Sigmoid colon (tissue), 6 donors: ENCODE measurements at regions not wholly inside any gene's neighbourhood (a gene's known extent, or its start where the extent isn't known, plus 50 kb on each side); places are given as distances from the start of the nearest gene placed in this dataset.

ENCODE experiments used
- DNase-seq: peaks from one replicate; pipeline ENCODE4 v3.0.0-alpha.2; 2019
- H3K27ac ChIP-seq, 4 donors: fragments of 200-600 bp; sonication (generic); one replicate each; pipeline ENCODE4 v1.5.1; 2016 to 2019; ENCODE audit warnings: mild to moderate bottlenecking in 1 of 4
- H3K27me3 ChIP-seq, 3 donors: fragments of 200-600 bp; sonication (generic); one replicate each; pipeline ENCODE4 v1.5.1; 2019; ENCODE audit warnings: mild to moderate bottlenecking in 1 of 3
- H3K36me3 ChIP-seq, 4 donors: fragments of 200-600 bp; sonication (generic); one replicate each; pipeline ENCODE4 v1.5.1; 2016 to 2019
- H3K4me1 ChIP-seq, 4 donors: fragments of 200-600 bp; sonication (generic); one replicate each; pipeline ENCODE4 v1.5.1; 2017 to 2019
- H3K4me3 ChIP-seq, 4 donors: fragments of 200-600 bp; sonication (generic); one replicate each; pipeline ENCODE4 v1.5.1; 2017 to 2019; ENCODE audit warnings: mild to moderate bottlenecking in 2 of 4, moderate library complexity in 1 of 4
- H3K9me3 ChIP-seq, 4 donors: fragments of 200-600 bp in 3 of 4; sonication (generic) in 3 of 4; one replicate each; pipeline versions ENCODE4 v1.5.1 to v1.6.1; 2013 to 2019
- CTCF ChIP-seq, 4 experiments: fragments of 450-650 bp in 3 of 4; fragments of 200-600 bp in 1 of 4; IDR thresholded peaks; one replicate each; pipeline ENCODE4 v1.5.1; 2016 to 2019; ENCODE audit warnings: antibody characterized with exemption in 4 of 4, mild to moderate bottlenecking in 3 of 4, moderate library complexity in 2 of 4
- EP300 ChIP-seq, 4 donors: sonication (generic); formaldehyde crosslinking; IDR thresholded peaks; one replicate each; pipeline ENCODE4 v1.6.1; 2017; ENCODE audit warnings: antibody characterized with exemption in 4 of 4
- POLR2A ChIP-seq, 2 donors: fragments of 450-650 bp; IDR thresholded peaks; one replicate each; pipeline ENCODE4 v1.6.1; 2016; ENCODE audit warnings: antibody characterized with exemption in 2 of 2, mild to moderate bottlenecking in 2 of 2, moderate library complexity in 2 of 2
- POLR2AphosphoS5 ChIP-seq, 4 donors: sonication (generic); formaldehyde crosslinking; IDR thresholded peaks; one replicate each; pipeline ENCODE4 v1.6.1; 2017; ENCODE audit warnings: antibody characterized with exemption in 4 of 4
- WGBS, 2 donors: extraction: QIAGEN DNeasy Blood & Tissue Kit; methylation state at CpG; one replicate each; pipeline ENCODE4 v1.1.7; 2013; 5-methylcytosine and 5-hydroxymethylcytosine counted together
- intact Hi-C: fragments of 100-400 bp; cut with DNase I; formaldehyde crosslinking; loops from one replicate; pipeline ENCODE4 v1.15.1; 2023
- donor health status: healthy with polysubstance abuse.
- donor health status: healthy.

GRCh38 chr1:222865718-222866117 is 50.9 kb downstream of the DISP1 start:
- Histone ChIP-seq H3K27ac (no peak overlapping the region), H3K4me1 (no peaks in the 10 kb centered on the region), H3K9me3 (no peaks in the 10 kb centered on the region), H3K36me3 (no peaks in the 10 kb centered on the region), H3K4me3 (no peak overlapping the region), H3K27me3 (no peaks in the 10 kb centered on the region)
- WGBS, 2 donors: 75 to 86% methylated on average over 4 of the region's 4 CpGs
- TF ChIP-seq POLR2AphosphoS5 (IDR thresholded peaks at IDR 0.05) (no peak), EP300 (IDR thresholded peaks at IDR 0.05) (no peak), POLR2A (IDR thresholded peaks at IDR 0.05) (no peak), CTCF (IDR thresholded peaks at IDR 0.05) (no peak)
- no peak for DNase-seq
- intact Hi-C loops: no loop called here

- DNase-seq: no peak
- Histone ChIP-seq H3K27ac (no peak overlapping the region), H3K9me3 (no peaks in the 10 kb centered on the region), H3K27me3 (no peaks in the 10 kb centered on the region), H3K4me3 (no peak overlapping the region), H3K4me1 (no peaks in the 10 kb centered on the region), H3K36me3 (no peaks in the 10 kb centered on the region)
- WGBS, 2 donors: 13 to 67% methylated on average over 1 of the region's 1 CpG
- intact Hi-C loops: no loop called here
- TF ChIP-seq POLR2A (IDR thresholded peaks at IDR 0.05) (no peak), EP300 (IDR thresholded peaks at IDR 0.05) (no peak), POLR2AphosphoS5 (IDR thresholded peaks at IDR 0.05) (no peak)
Measured at GRCh38 chr1:222867316-222867715, 52.5 kb downstream of the DISP1 start.

GRCh38 chr1:222876182-222876581 is 61.3 kb downstream of the DISP1 start:
- intact Hi-C loops: no loop called here
- DNase-seq: no peak
- no peaks in the 10 kb centered on the region for H3K36me3 ChIP-seq
- WGBS, 2 donors: 97% methylated on average over 1 of the region's 1 CpG
- H3K4me3 ChIP-seq: no peak overlapping the region
- no peak for TF ChIP-seq EP300 (IDR thresholded peaks at IDR 0.05)
- no peak for TF ChIP-seq CTCF (IDR thresholded peaks at IDR 0.05)
- no peak for TF ChIP-seq POLR2AphosphoS5 (IDR thresholded peaks at IDR 0.05)
- TF ChIP-seq POLR2A (IDR thresholded peaks at IDR 0.05): no peak
- H3K4me1 ChIP-seq: peaks cover 0 to 24% (median 4%) of the 10 kb centered on the region in 4 donors
- H3K27me3 ChIP-seq: no peaks in the 10 kb centered on the region
- no peak overlapping the region for H3K27ac ChIP-seq
- H3K9me3 ChIP-seq: no peaks in the 10 kb centered on the region

- Histone ChIP-seq H3K27me3 (no peaks in the 10 kb centered on the region), H3K4me1 (peaks cover 0 to 24% (median 4%) of the 10 kb centered on the region in 4 donors), H3K9me3 (no peaks in the 10 kb centered on the region), H3K27ac (no peak overlapping the region), H3K36me3 (no peaks in the 10 kb centered on the region), H3K4me3 (no peak overlapping the region)
- intact Hi-C loops: no loop called here
- DNase-seq: no peak
- 69 to 91% methylated on average over 2 of the region's 2 CpGs for WGBS, 2 donors
- TF ChIP-seq POLR2AphosphoS5 (IDR thresholded peaks at IDR 0.05) (no peak), CTCF (IDR thresholded peaks at IDR 0.05) (no peak), POLR2A (IDR thresholded peaks at IDR 0.05) (no peak), EP300 (IDR thresholded peaks at IDR 0.05) (no peak)
Measured at GRCh38 chr1:222877854-222878253, 63.0 kb downstream of the DISP1 start.

GRCh38 chr1:222880587-222880986 is 65.7 kb downstream of the DISP1 start:
- intact Hi-C loops: no loop called here
- Histone ChIP-seq H3K36me3 (no peaks in the 10 kb centered on the region), H3K4me1 (peaks cover 0 to 30% (median 4%) of the 10 kb centered on the region in 4 donors), H3K27me3 (no peaks in the 10 kb centered on the region), H3K27ac (no peak overlapping the region), H3K4me3 (no peak overlapping the region), H3K9me3 (no peaks in the 10 kb centered on the region)
- TF ChIP-seq POLR2AphosphoS5 (IDR thresholded peaks at IDR 0.05) (no peak), CTCF (IDR thresholded peaks at IDR 0.05) (no peak), EP300 (IDR thresholded peaks at IDR 0.05) (no peak), POLR2A (IDR thresholded peaks at IDR 0.05) (no peak)
- DNase-seq: no peak
- 49 to 80% methylated on average over 2 of the region's 2 CpGs for WGBS, 2 donors
